Stimulated activated CD4-positive, alpha-beta T cell treated with anti-CD3 and anti-CD28 coated beads, TNF-alpha, amount 100 ng/mL, for 4 hours (primary cell): ENCODE measurements at regions not wholly inside any gene's neighbourhood (a gene's known extent, or its start where the extent isn't known, plus 50 kb on each side); places are given as distances from the start of the nearest gene placed in this dataset.
"Not testable (repeated sequence)": the region's sequence is repeated elsewhere in the genome, so short reads cannot be mapped to it uniquely, and the experiment has no call there.

Experiments used
- DNase-seq, 3 experiments: peaks; one replicate each; pipeline ENCODE4 v3.0.0-alpha.2; 2020; ENCODE audit warnings: low read depth in 3 of 3

- no peak for DNase-seq
These were observed 51.1 kb upstream of the CRY1 start for GRCh38 chr12:107144441-107144840.

GRCh38 chr12:107144990-107145389, 51.6 kb upstream of the CRY1 start:
- DNase-seq = no peak

GRCh38 chr12:107145397-107145796, 52.0 kb upstream of the CRY1 start:
- DNase-seq = no peak

GRCh38 chr12:107148107-107148506, 54.8 kb upstream of the CRY1 start:
- no peak for DNase-seq

GRCh38 chr12:107152315-107152714, 59.0 kb upstream of the CRY1 start:
- DNase-seq = no peak

GRCh38 chr12:107159384-107159900, 66.1 kb upstream of the CRY1 start:
- no peak for DNase-seq

- DNase-seq = no peak
These were observed 70.1 kb upstream of the CRY1 start for GRCh38 chr12:107163413-107163812.

GRCh38 chr12:107164392-107164791, 71.0 kb upstream of the CRY1 start:
- DNase-seq = no peak

GRCh38 chr12:107165581-107165980, 72.2 kb upstream of the CRY1 start:
- DNase-seq = no peak

GRCh38 chr12:107167756-107168155, 74.4 kb upstream of the CRY1 start:
- no peak for DNase-seq

- DNase-seq = no peak
These were observed 75.9 kb upstream of the CRY1 start for GRCh38 chr12:107169200-107169599.

- no peak for DNase-seq
These were observed 85.4 kb upstream of the CRY1 start for GRCh38 chr12:107178776-107179175.

- DNase-seq = no peak
These were observed 86.5 kb upstream of the CRY1 start for GRCh38 chr12:107179871-107180270.

- DNase-seq = no peak
These were observed 86.9 kb upstream of the CRY1 start for GRCh38 chr12:107180272-107180671.

GRCh38 chr12:107184359-107184930, 91.1 kb upstream of the CRY1 start:
- DNase-seq = no peak

GRCh38 chr12:107196681-107197080, 103.3 kb upstream of the CRY1 start:
- no peak for DNase-seq

- no peak for DNase-seq
These were observed 107.0 kb upstream of the CRY1 start for GRCh38 chr12:107200394-107200793.

- no peak for DNase-seq
These were observed 114.7 kb upstream of the CRY1 start for GRCh38 chr12:107207931-107208525.

- not testable (repeated sequence) for DNase-seq
These were observed 116.4 kb upstream of the CRY1 start for GRCh38 chr12:107209700-107210099.

GRCh38 chr12:107214373-107214773, 121.0 kb upstream of the CRY1 start:
- not testable (repeated sequence) for DNase-seq

GRCh38 chr12:107216411-107216810, 123.1 kb upstream of the CRY1 start:
- not testable (repeated sequence) for DNase-seq

- DNase-seq = no peak
These were observed 126.0 kb upstream of the CRY1 start for GRCh38 chr12:107219301-107219700.

GRCh38 chr12:107221913-107222312, 128.6 kb upstream of the CRY1 start:
- DNase-seq = no peak

- no peak for DNase-seq
These were observed 130.5 kb upstream of the CRY1 start for GRCh38 chr12:107223821-107224220.
